GM23338 (cell line): ENCODE measurements at regions not wholly inside any gene's neighbourhood (a gene's known extent, or its start where the extent isn't known, plus 50 kb on each side); places are given as distances from the start of the nearest gene placed in this dataset.
"Not testable (repeated sequence)": the region's sequence is repeated elsewhere in the genome, so short reads cannot be mapped to it uniquely, and the experiment has no call there.

Experiments used
- ATAC-seq: fragments of 200-7000 bp; cut with Tn5 transposase; 3 replicates; pipeline ENCODE4 v1.9.1; 2020
- DNase-seq: peaks from one replicate; pipeline ENCODE4 v3.0.0-alpha.2; 2015; ENCODE audit warnings: low spot score
- H2AFZ ChIP-seq: fragments of 200-600 bp; sonication (generic); 2 replicates; pipeline ENCODE4 v1.8.0; 2016; ENCODE audit warnings: antibody characterized with exemption, mild to moderate bottlenecking, moderate library complexity
- H3F3A ChIP-seq: fragments of 200-600 bp; sonication (generic); replicated peaks from 2 replicates; pipeline ENCODE4 v1.8.0; 2017; ENCODE audit warnings: antibody characterized with exemption, mixed run types, low read depth
- H3K27ac ChIP-seq: fragments of 200-600 bp; sonication (generic); 2 replicates; pipeline ENCODE4 v1.6.1; 2016; ENCODE audit warnings: low read depth
- H3K27me3 ChIP-seq: fragments of 200-600 bp; sonication (generic); 2 replicates; pipeline ENCODE4 v1.8.0; 2016; ENCODE audit warnings: mild to moderate bottlenecking, mixed run types, moderate library complexity; ENCODE audit not compliant: insufficient read depth
- H3K36me3 ChIP-seq: fragments of 200-600 bp; sonication (generic); 2 replicates; pipeline ENCODE4 v1.8.0; 2016; ENCODE audit warnings: mild to moderate bottlenecking; ENCODE audit not compliant: insufficient read depth
- H3K4me1 ChIP-seq: fragments of 200-600 bp; sonication (generic); 2 replicates; pipeline ENCODE4 v1.8.0; 2016; ENCODE audit warnings: mild to moderate bottlenecking, moderate library complexity; ENCODE audit not compliant: insufficient read depth
- H3K4me2 ChIP-seq: fragments of 200-600 bp; sonication (generic); 2 replicates; pipeline ENCODE4 v1.7.1; 2017; ENCODE audit warnings: mixed run types
- H3K4me3 ChIP-seq: fragments of 200-600 bp; sonication (generic); 2 replicates; pipeline ENCODE4 v1.6.1; 2016; ENCODE audit warnings: mixed run types
- H3K79me2 ChIP-seq: fragments of 200-600 bp; sonication (generic); replicated peaks from 2 replicates; pipeline ENCODE4 v1.8.0; 2017; ENCODE audit warnings: mild to moderate bottlenecking; ENCODE audit not compliant: insufficient read depth
- H3K9me2 ChIP-seq: fragments of 200-600 bp; sonication (generic); 2 replicates; pipeline ENCODE4 v1.8.0; 2017; ENCODE audit not compliant: insufficient read depth
- H4K20me1 ChIP-seq: fragments of 200-600 bp; sonication (generic); replicated peaks from 2 replicates; pipeline ENCODE4 v1.8.0; 2017; ENCODE audit warnings: mild to moderate bottlenecking; ENCODE audit not compliant: insufficient read depth
- H3K27ac Mint-ChIP-seq: 2 replicates; pipeline ENCODE4 v1.8.0; 2020; ENCODE audit warnings: inconsistent platforms, mild to moderate bottlenecking, moderate library complexity, mixed read lengths
- H3K27me3 Mint-ChIP-seq: 3 replicates; pipeline ENCODE4 v1.8.0; 2022; ENCODE audit warnings: low read depth, mild to moderate bottlenecking, moderate library complexity, mixed read lengths, inconsistent platforms; ENCODE audit not compliant: insufficient read depth, poor library complexity
- H3K36me3 Mint-ChIP-seq: 3 replicates; pipeline ENCODE4 v1.8.0; 2021; ENCODE audit warnings: low read depth, mild to moderate bottlenecking, inconsistent platforms, moderate library complexity, mixed read lengths
- H3K4me1 Mint-ChIP-seq: 3 replicates; pipeline ENCODE4 v1.8.0; 2020; ENCODE audit warnings: mild to moderate bottlenecking, inconsistent platforms, mixed read lengths
- H3K4me3 Mint-ChIP-seq: 3 replicates; pipeline ENCODE4 v1.8.0; 2021; ENCODE audit warnings: moderate library complexity, mild to moderate bottlenecking, inconsistent platforms, mixed read lengths
- H3K9me3 Mint-ChIP-seq: 3 replicates; pipeline ENCODE4 v1.8.0; 2020; ENCODE audit warnings: moderate library complexity, mild to moderate bottlenecking, inconsistent platforms, mixed read lengths
- CREB1 ChIP-seq: fragments of 250-450 bp; sonication (Bioruptor Pico); IDR thresholded peaks from 2 replicates; pipeline ENCODE4 v1.5.0; 2020; ENCODE audit warnings: low read depth, mild to moderate bottlenecking, moderate library complexity
- EZH2phosphoT487 ChIP-seq: fragments of 200-600 bp; sonication (generic); IDR thresholded peaks from one replicate; pipeline ENCODE4 v1.8.1; 2018; ENCODE audit warnings: antibody characterized with exemption; ENCODE audit not compliant: unreplicated experiment
- REST ChIP-seq: IDR thresholded peaks from one replicate; pipeline ENCODE4 v1.6.1; 2018; ENCODE audit warnings: antibody characterized with exemption; ENCODE audit not compliant: unreplicated experiment
- TF ChIP-seq, protein P1 (sequence below): fragments of 250-450 bp; sonication (Bioruptor Pico); IDR thresholded peaks from 2 replicates; pipeline ENCODE4 v1.5.0; 2020; ENCODE audit warnings: mild to moderate bottlenecking, moderate library complexity
- TF ChIP-seq, protein P2 (sequence below), 2 experiments: fragments of 200-600 bp in 1 of 2; sonication (generic) in 1 of 2; conservative IDR thresholded peaks; 2 replicates each; pipeline versions ENCODE4 v1.5.1 to v1.6.1; 2016 to 2017; ENCODE audit warnings: antibody characterized with exemption in 2 of 2, low read depth in 2 of 2, mild to moderate bottlenecking in 2 of 2, moderate library complexity in 1 of 2

DNA sequence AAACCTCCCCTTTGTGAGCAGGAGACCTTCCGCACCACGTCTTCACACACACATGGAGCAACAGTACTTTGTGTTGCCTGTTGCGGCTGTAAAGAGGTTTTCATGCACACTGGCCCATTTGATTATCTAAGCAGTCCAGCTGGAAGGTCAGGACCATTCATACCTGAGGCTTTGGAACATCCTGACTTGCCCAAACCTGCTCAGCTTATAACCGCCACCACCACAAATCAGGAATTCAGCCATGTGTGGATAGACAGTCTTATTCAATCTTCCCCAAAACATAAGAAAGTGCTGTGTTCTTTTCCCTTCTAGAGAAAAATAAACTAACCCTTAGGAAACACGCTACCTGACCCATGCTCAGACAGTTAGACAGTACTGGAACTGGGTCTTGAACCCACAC, 81.6 kb upstream of the XYLT1 start:
- Histone ChIP-seq H2AFZ (no peak overlapping the region), H3K36me3 (no peaks in the 10 kb centered on the region), H3K9me2 (no peaks in the 10 kb centered on the region), H3K27ac (no peak overlapping the region), H3K4me3 (no peak overlapping the region), H3K79me2 (no peaks in the 10 kb centered on the region), H4K20me1 (no peaks in the 10 kb centered on the region), H3F3A (no peaks in the 10 kb centered on the region), H3K4me1 (no peaks in the 10 kb centered on the region), H3K27me3 (no peaks in the 10 kb centered on the region), H3K4me2 (no peak overlapping the region)
- H3K36me3 Mint-ChIP-seq: no peaks in the 10 kb centered on the region
- DNase-seq (no peak), ATAC-seq (no peak)
- no peaks in the 10 kb centered on the region; the same call in 2 of the 3 replicates for H3K9me3 Mint-ChIP-seq
- H3K27me3 Mint-ChIP-seq: peaks cover 1% of the 10 kb centered on the region
- no peaks in the 10 kb centered on the region; the same call in 2 of the 3 replicates for H3K4me1 Mint-ChIP-seq
- no peak overlapping the region for H3K4me3 Mint-ChIP-seq
- no peak overlapping the region for H3K27ac Mint-ChIP-seq
- TF ChIP-seq EZH2phosphoT487 (no peak), REST (no peak), CREB1 (CRISPR knock-in tag) (no peak)

DNA sequence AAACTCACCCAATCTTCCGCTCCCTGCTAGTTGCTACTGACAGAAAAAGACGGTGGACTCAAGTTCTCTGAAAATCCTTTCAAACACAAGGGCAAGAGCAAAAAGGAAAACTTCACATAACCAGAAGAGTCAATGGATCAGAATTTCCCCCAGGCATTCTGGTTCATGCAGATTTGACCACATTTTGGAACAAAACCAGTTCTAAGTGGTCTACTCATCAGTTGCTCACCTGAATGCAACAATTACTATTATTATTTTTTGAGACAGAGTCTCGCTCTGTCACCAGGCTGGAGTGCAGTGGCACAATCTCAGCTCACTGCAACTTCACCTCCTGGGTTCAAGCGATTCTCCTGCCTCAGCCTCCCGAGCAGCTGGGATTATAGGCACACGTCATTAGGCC, 80.9 kb upstream of the XYLT1 start:
- not testable (repeated sequence) for H3K36me3 ChIP-seq, H3F3A ChIP-seq, H3K4me3 ChIP-seq, H3K4me3 Mint-ChIP-seq, H3K27me3 ChIP-seq, ATAC-seq, H2AFZ ChIP-seq, H3K4me2 ChIP-seq, H3K9me2 ChIP-seq, H3K79me2 ChIP-seq, H3K27ac Mint-ChIP-seq, H3K4me1 Mint-ChIP-seq, DNase-seq, H3K9me3 Mint-ChIP-seq, H3K4me1 ChIP-seq, H4K20me1 ChIP-seq, H3K36me3 Mint-ChIP-seq, H3K27ac ChIP-seq, H3K27me3 Mint-ChIP-seq

GRCh38 chr16:17548825-17549224, 78.1 kb upstream of the XYLT1 start:
- DNase-seq (no peak), ATAC-seq (no peak)
- Histone ChIP-seq H3K27me3 (no peaks in the 10 kb centered on the region), H3K79me2 (no peaks in the 10 kb centered on the region), H3K36me3 (no peaks in the 10 kb centered on the region), H3K4me1 (no peaks in the 10 kb centered on the region), H3K9me2 (no peaks in the 10 kb centered on the region), H3K4me3 (no peak overlapping the region), H3K27ac (no peak overlapping the region), H3F3A (no peaks in the 10 kb centered on the region), H2AFZ (no peak overlapping the region), H4K20me1 (no peaks in the 10 kb centered on the region; the same call in 1 of the 2 replicates), H3K4me2 (no peak overlapping the region)
- Mint-ChIP-seq H3K4me3 (no peak overlapping the region), H3K9me3 (peaks cover 6% of the 10 kb centered on the region), H3K27ac (no peak overlapping the region), H3K4me1 (no peaks in the 10 kb centered on the region; the same call in 2 of the 3 replicates), H3K36me3 (no peaks in the 10 kb centered on the region), H3K27me3 (peaks cover 1% of the 10 kb centered on the region)
- TF ChIP-seq, protein P1, sequence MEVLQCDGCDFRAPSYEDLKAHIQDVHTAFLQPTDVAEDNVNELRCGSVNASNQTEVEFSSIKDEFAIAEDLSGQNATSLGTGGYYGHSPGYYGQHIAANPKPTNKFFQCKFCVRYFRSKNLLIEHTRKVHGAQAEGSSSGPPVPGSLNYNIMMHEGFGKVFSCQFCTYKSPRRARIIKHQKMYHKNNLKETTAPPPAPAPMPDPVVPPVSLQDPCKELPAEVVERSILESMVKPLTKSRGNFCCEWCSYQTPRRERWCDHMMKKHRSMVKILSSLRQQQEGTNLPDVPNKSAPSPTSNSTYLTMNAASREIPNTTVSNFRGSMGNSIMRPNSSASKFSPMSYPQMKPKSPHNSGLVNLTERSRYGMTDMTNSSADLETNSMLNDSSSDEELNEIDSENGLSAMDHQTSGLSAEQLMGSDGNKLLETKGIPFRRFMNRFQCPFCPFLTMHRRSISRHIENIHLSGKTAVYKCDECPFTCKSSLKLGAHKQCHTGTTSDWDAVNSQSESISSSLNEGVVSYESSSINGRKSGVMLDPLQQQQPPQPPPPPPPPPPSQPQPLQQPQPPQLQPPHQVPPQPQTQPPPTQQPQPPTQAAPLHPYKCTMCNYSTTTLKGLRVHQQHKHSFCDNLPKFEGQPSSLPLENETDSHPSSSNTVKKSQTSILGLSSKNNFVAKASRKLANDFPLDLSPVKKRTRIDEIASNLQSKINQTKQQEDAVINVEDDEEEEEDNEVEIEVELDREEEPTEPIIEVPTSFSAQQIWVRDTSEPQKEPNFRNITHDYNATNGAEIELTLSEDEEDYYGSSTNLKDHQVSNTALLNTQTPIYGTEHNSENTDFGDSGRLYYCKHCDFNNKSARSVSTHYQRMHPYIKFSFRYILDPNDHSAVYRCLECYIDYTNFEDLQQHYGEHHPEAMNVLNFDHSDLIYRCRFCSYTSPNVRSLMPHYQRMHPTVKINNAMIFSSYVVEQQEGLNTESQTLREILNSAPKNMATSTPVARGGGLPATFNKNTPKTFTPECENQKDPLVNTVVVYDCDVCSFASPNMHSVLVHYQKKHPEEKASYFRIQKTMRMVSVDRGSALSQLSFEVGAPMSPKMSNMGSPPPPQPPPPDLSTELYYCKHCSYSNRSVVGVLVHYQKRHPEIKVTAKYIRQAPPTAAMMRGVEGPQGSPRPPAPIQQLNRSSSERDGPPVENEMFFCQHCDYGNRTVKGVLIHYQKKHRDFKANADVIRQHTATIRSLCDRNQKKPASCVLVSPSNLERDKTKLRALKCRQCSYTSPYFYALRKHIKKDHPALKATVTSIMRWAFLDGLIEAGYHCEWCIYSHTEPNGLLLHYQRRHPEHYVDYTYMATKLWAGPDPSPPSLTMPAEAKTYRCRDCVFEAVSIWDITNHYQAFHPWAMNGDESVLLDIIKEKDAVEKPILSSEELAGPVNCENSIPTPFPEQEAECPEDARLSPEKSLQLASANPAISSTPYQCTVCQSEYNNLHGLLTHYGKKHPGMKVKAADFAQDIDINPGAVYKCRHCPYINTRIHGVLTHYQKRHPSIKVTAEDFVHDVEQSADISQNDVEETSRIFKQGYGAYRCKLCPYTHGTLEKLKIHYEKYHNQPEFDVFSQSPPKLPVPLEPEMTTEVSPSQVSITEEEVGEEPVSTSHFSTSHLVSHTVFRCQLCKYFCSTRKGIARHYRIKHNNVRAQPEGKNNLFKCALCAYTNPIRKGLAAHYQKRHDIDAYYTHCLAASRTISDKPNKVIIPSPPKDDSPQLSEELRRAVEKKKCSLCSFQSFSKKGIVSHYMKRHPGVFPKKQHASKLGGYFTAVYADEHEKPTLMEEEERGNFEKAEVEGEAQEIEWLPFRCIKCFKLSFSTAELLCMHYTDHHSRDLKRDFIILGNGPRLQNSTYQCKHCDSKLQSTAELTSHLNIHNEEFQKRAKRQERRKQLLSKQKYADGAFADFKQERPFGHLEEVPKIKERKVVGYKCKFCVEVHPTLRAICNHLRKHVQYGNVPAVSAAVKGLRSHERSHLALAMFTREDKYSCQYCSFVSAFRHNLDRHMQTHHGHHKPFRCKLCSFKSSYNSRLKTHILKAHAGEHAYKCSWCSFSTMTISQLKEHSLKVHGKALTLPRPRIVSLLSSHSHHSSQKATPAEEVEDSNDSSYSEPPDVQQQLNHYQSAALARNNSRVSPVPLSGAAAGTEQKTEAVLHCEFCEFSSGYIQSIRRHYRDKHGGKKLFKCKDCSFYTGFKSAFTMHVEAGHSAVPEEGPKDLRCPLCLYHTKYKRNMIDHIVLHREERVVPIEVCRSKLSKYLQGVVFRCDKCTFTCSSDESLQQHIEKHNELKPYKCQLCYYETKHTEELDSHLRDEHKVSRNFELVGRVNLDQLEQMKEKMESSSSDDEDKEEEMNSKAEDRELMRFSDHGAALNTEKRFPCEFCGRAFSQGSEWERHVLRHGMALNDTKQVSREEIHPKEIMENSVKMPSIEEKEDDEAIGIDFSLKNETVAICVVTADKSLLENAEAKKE: no peak
- TF ChIP-seq, protein P2, sequence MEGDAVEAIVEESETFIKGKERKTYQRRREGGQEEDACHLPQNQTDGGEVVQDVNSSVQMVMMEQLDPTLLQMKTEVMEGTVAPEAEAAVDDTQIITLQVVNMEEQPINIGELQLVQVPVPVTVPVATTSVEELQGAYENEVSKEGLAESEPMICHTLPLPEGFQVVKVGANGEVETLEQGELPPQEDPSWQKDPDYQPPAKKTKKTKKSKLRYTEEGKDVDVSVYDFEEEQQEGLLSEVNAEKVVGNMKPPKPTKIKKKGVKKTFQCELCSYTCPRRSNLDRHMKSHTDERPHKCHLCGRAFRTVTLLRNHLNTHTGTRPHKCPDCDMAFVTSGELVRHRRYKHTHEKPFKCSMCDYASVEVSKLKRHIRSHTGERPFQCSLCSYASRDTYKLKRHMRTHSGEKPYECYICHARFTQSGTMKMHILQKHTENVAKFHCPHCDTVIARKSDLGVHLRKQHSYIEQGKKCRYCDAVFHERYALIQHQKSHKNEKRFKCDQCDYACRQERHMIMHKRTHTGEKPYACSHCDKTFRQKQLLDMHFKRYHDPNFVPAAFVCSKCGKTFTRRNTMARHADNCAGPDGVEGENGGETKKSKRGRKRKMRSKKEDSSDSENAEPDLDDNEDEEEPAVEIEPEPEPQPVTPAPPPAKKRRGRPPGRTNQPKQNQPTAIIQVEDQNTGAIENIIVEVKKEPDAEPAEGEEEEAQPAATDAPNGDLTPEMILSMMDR (conservative IDR thresholded peaks at IDR 0.05; ENCODE audit: low read depth in 2 of 2): no peak
